ENCODE measurements at regions not wholly inside any gene's neighbourhood (a gene's known extent, or its start where the extent isn't known, plus 50 kb on each side); places are given as distances from the start of the nearest gene placed in this dataset.

GRCh38 chr18:43435851-43436250 lies 158.6 kb upstream of the SYT4 start:
- no peak for DNase-seq (ENCODE audit: low read depth in 2 of 2)
- Histone ChIP-seq H3K79me2 (ENCODE audit: control insufficient read depth, insufficient read depth, low read length) (no peaks in the 10 kb centered on the region), H3K36me3 (ENCODE audit: control insufficient read depth, insufficient read depth, low read length) (no peaks in the 10 kb centered on the region), H2AFZ (ENCODE audit: low read length) (no peak overlapping the region), H3K4me3 (replicated peaks in 1 of 4; ENCODE audit: control extremely low read depth in 1 of 4, insufficient read depth in 1 of 4, low read depth in 3 of 4, low read length in 4 of 4) (no peak overlapping the region), H3K27ac (ENCODE audit: insufficient read depth, low read length) (no peak overlapping the region), H3K4me2 (ENCODE audit: extremely low read depth, insufficient read depth, low read length) (no peak overlapping the region), H3K4me1 (ENCODE audit: control insufficient read depth, extremely low read depth, insufficient read depth, low read length) (no peaks in the 10 kb centered on the region), H3K9me3 (ENCODE audit: control insufficient read depth, insufficient read depth, low read depth, low read length) (no peaks in the 10 kb centered on the region), H3K9ac (ENCODE audit: insufficient read depth, low read length) (no peak overlapping the region), H3K27me3 (ENCODE audit: control insufficient read depth, insufficient read depth, low read length) (no peaks in the 10 kb centered on the region), H4K20me1 (ENCODE audit: control insufficient read depth, extremely low read depth, insufficient read depth, low read length) (no peaks in the 10 kb centered on the region)
- TF ChIP-seq, protein P1, sequence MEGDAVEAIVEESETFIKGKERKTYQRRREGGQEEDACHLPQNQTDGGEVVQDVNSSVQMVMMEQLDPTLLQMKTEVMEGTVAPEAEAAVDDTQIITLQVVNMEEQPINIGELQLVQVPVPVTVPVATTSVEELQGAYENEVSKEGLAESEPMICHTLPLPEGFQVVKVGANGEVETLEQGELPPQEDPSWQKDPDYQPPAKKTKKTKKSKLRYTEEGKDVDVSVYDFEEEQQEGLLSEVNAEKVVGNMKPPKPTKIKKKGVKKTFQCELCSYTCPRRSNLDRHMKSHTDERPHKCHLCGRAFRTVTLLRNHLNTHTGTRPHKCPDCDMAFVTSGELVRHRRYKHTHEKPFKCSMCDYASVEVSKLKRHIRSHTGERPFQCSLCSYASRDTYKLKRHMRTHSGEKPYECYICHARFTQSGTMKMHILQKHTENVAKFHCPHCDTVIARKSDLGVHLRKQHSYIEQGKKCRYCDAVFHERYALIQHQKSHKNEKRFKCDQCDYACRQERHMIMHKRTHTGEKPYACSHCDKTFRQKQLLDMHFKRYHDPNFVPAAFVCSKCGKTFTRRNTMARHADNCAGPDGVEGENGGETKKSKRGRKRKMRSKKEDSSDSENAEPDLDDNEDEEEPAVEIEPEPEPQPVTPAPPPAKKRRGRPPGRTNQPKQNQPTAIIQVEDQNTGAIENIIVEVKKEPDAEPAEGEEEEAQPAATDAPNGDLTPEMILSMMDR (conservative IDR thresholded peaks at IDR 0.05 in 1 of 2, IDR thresholded peaks at IDR 0.05 in 1 of 2; ENCODE audit: low read depth in 1 of 2, low read length in 2 of 2) = no peak
- TF ChIP-seq EZH2 (IDR thresholded peaks at IDR 0.05; ENCODE audit: low read length, missing control alignments) = no peak

DNA sequence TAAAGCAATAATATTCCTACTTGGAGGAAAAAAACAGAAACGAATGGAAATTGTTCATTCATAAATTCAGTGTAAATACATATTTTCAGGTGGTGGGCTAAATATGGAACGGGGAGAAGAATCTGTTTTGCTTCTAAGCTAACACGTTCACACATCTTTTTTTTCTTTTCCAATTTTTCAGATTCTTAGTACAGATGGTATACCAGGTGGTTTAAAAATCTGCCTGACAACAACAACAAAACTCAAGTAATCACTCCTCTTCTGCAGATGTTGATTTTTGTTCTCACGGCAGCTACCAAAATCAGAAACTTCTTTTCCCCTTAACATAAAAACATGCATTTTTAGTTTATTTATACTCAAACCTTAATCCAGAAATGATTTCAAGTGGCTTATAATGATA lies 164.8 kb upstream of the SYT4 start:
- H3K4me3 ChIP-seq (replicated peaks in 1 of 4; ENCODE audit: control extremely low read depth in 1 of 4, insufficient read depth in 1 of 4, low read depth in 3 of 4, low read length in 4 of 4) = no peak overlapping the region
- H3K27me3 ChIP-seq (ENCODE audit: control insufficient read depth, insufficient read depth, low read length) = no peaks in the 10 kb centered on the region
- H4K20me1 ChIP-seq (ENCODE audit: control insufficient read depth, extremely low read depth, insufficient read depth, low read length) = no peaks in the 10 kb centered on the region
- no peak overlapping the region for H3K4me2 ChIP-seq (ENCODE audit: extremely low read depth, insufficient read depth, low read length)
- H3K36me3 ChIP-seq (ENCODE audit: control insufficient read depth, insufficient read depth, low read length) = no peaks in the 10 kb centered on the region
- no peak overlapping the region for H3K27ac ChIP-seq (ENCODE audit: insufficient read depth, low read length)
- no peak for DNase-seq (ENCODE audit: low read depth in 2 of 2)
- H3K79me2 ChIP-seq (ENCODE audit: control insufficient read depth, insufficient read depth, low read length) = no peaks in the 10 kb centered on the region
- no peaks in the 10 kb centered on the region for H3K4me1 ChIP-seq (ENCODE audit: control insufficient read depth, extremely low read depth, insufficient read depth, low read length)
- TF ChIP-seq EZH2 (IDR thresholded peaks at IDR 0.05; ENCODE audit: low read length, missing control alignments) = no peak
- TF ChIP-seq, protein P1 (conservative IDR thresholded peaks at IDR 0.05 in 1 of 2, IDR thresholded peaks at IDR 0.05 in 1 of 2; ENCODE audit: low read depth in 1 of 2, low read length in 2 of 2) = no peak
- no peak overlapping the region for H3K9ac ChIP-seq (ENCODE audit: insufficient read depth, low read length)
- H3K9me3 ChIP-seq (ENCODE audit: control insufficient read depth, insufficient read depth, low read depth, low read length) = no peaks in the 10 kb centered on the region
- H2AFZ ChIP-seq (ENCODE audit: low read length) = no peak overlapping the region

- Histone ChIP-seq H3K27me3 (ENCODE audit: control insufficient read depth, insufficient read depth, low read length) (no peaks in the 10 kb centered on the region), H2AFZ (ENCODE audit: low read length) (no peak overlapping the region), H3K9ac (ENCODE audit: insufficient read depth, low read length) (no peak overlapping the region), H3K4me2 (ENCODE audit: extremely low read depth, insufficient read depth, low read length) (no peak overlapping the region), H3K9me3 (ENCODE audit: control insufficient read depth, insufficient read depth, low read depth, low read length) (no peaks in the 10 kb centered on the region), H3K79me2 (ENCODE audit: control insufficient read depth, insufficient read depth, low read length) (no peaks in the 10 kb centered on the region), H3K4me1 (ENCODE audit: control insufficient read depth, extremely low read depth, insufficient read depth, low read length) (no peaks in the 10 kb centered on the region), H3K36me3 (ENCODE audit: control insufficient read depth, insufficient read depth, low read length) (no peaks in the 10 kb centered on the region), H3K4me3 (replicated peaks in 1 of 4; ENCODE audit: control extremely low read depth in 1 of 4, insufficient read depth in 1 of 4, low read depth in 3 of 4, low read length in 4 of 4) (no peak overlapping the region), H3K27ac (ENCODE audit: insufficient read depth, low read length) (no peak overlapping the region), H4K20me1 (ENCODE audit: control insufficient read depth, extremely low read depth, insufficient read depth, low read length) (no peaks in the 10 kb centered on the region)
- no peak for TF ChIP-seq EZH2 (IDR thresholded peaks at IDR 0.05; ENCODE audit: low read length, missing control alignments)
- TF ChIP-seq, protein P1 (conservative IDR thresholded peaks at IDR 0.05 in 1 of 2, IDR thresholded peaks at IDR 0.05 in 1 of 2; ENCODE audit: low read depth in 1 of 2, low read length in 2 of 2) = no peak
- DNase-seq (ENCODE audit: low read depth in 2 of 2) = peak in 1 of 2 donors; percentile 20
These were observed 165.3 kb upstream of the SYT4 start for GRCh38 chr18:43442571-43442970.
